Neural crest cell (in vitro differentiated cells): ENCODE measurements at regions not wholly inside any gene's neighbourhood (a gene's known extent, or its start where the extent isn't known, plus 50 kb on each side); places are given as distances from the start of the nearest gene placed in this dataset.

ENCODE experiments used
- DNase-seq: peaks from one replicate; pipeline ENCODE4 v3.0.0; 2021; ENCODE audit warnings: low read depth, mixed read lengths, low spot score
- H3K27ac Mint-ChIP-seq: one replicate; pipeline ENCODE4 v1.8.0; 2021; ENCODE audit warnings: mild to moderate bottlenecking, mixed read lengths; ENCODE audit not compliant: unreplicated experiment
- H3K27me3 Mint-ChIP-seq: 2 replicates; pipeline ENCODE4 v1.8.0; 2021; ENCODE audit warnings: low read depth, mild to moderate bottlenecking, mixed read lengths
- H3K36me3 Mint-ChIP-seq: 2 replicates; pipeline ENCODE4 v1.8.0; 2021; ENCODE audit warnings: low read depth, mild to moderate bottlenecking, mixed read lengths
- H3K4me1 Mint-ChIP-seq: 2 replicates; pipeline ENCODE4 v1.8.0; 2021; ENCODE audit warnings: mixed read lengths
- H3K4me3 Mint-ChIP-seq: one replicate; pipeline ENCODE4 v1.8.0; 2021; ENCODE audit warnings: mild to moderate bottlenecking, mixed read lengths
- H3K9me3 Mint-ChIP-seq: 2 replicates; pipeline ENCODE4 v1.8.0; 2021; ENCODE audit warnings: mixed read lengths
- CTCF ChIP-seq: fragments of 200-600 bp; sonication (generic); conservative IDR thresholded peaks from 2 replicates; pipeline ENCODE4 v1.5.0; 2021; ENCODE audit warnings: antibody characterized with exemption, mild to moderate bottlenecking

DNA sequence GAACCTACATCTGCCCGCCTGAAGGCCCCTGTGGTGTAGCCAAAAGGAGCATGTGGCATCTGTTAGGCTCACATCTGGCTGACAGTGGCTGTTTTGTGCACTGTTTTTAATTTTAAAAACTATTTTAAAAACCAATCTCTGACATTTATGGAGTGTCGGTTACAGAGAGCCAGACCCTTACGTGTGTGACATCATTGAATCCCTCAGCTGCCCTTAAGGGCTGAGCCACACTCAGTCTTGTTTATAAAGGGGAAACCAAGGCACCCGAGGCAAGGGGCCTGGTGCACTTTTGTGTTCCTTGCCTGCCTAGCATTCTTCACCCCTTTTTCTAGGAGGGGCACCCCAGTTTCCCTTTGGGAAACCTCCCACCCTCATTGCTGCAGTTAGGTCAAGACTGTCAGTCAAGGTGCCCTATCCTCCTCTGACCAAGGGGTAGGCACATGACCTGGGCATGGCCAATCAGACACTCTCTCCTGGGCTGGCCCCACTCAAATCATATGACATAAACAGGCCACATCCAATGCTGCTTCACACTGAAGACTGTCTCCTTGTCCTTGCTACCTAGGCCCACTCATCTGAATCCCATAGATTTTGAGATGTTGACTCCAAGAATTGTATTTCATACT lies 105.3 kb downstream of the LSM3 start:
- Mint-ChIP-seq H3K36me3 (no peaks in the 10 kb centered on the region), H3K27me3 (no peaks in the 10 kb centered on the region), H3K27ac (no peak overlapping the region), H3K4me3 (no peak overlapping the region), H3K9me3 (no peaks in the 10 kb centered on the region), H3K4me1 (peaks cover 19% of the 10 kb centered on the region)
- DNase-seq, result no peak
- no peak for TF ChIP-seq CTCF

DNA sequence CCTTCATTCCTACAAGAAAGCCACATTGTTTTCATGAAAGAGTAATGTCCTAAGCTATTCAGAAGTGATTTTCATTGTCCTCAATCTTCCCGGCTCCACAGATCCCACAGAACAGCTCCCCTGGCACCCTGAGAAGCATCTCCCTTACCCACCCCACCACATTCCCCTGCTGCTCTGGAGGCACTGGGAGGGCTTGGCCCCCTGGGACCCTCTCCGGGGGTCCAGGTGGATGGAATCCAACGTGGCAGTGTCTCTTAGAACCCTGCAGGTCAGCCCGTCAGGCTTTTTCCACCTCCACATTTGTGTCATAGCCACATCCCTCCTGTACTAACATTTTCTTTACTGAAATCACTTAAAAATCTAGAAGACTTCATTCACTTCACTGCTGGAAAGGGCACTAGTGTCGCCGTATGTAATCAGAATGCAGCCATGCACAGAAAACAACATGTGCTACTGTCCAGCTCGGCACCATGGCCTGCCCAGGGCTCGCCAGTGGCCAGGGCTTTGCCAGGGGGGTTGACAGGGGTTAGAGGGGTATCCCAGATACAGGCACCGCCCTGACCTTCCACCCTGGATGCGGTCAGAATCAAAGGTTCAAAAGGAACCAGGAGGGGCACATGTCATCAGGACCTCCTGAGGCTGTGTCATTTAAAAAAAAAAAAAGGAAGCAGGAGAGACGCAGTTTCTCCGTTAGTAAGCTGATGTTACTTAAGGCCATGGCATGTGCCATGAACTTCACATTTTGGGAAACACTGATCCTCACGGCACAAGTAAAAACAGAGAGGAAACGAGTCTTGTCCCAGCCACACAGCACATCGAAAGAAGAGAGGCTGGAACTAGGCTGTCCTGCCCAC lies 106.3 kb downstream of the LSM3 start:
- peaks cover 28% of the 10 kb centered on the region for H3K4me1 Mint-ChIP-seq
- H3K27me3 Mint-ChIP-seq, result no peaks in the 10 kb centered on the region
- DNase-seq, result no peak
- H3K36me3 Mint-ChIP-seq, result no peaks in the 10 kb centered on the region
- H3K27ac Mint-ChIP-seq, result no peak overlapping the region
- H3K4me3 Mint-ChIP-seq, result no peak overlapping the region
- no peak for TF ChIP-seq CTCF
- no peaks in the 10 kb centered on the region for H3K9me3 Mint-ChIP-seq

- Mint-ChIP-seq H3K27ac (no peak overlapping the region), H3K4me3 (no peak overlapping the region), H3K4me1 (peaks cover 34% of the 10 kb centered on the region)
Measured at GRCh38 chr3:14285548-14285925, 106.9 kb downstream of the LSM3 start.

GRCh38 chr3:14286887-14287500 lies 108.4 kb downstream of the LSM3 start:
- Mint-ChIP-seq H3K9me3 (no peaks in the 10 kb centered on the region), H3K27me3 (no peaks in the 10 kb centered on the region), H3K4me3 (no peak overlapping the region), H3K36me3 (no peaks in the 10 kb centered on the region), H3K27ac (no peak overlapping the region), H3K4me1 (peaks cover 45% of the 10 kb centered on the region)
- no peak for DNase-seq
- TF ChIP-seq CTCF, result no peak

More at GRCh38 chr3:14285548-14285925, 106.9 kb downstream of the LSM3 start:
- H3K9me3 Mint-ChIP-seq, result no peaks in the 10 kb centered on the region
- TF ChIP-seq CTCF, result no peak
- H3K27me3 Mint-ChIP-seq, result no peaks in the 10 kb centered on the region
- no peaks in the 10 kb centered on the region for H3K36me3 Mint-ChIP-seq
- DNase-seq, result no peak

DNA sequence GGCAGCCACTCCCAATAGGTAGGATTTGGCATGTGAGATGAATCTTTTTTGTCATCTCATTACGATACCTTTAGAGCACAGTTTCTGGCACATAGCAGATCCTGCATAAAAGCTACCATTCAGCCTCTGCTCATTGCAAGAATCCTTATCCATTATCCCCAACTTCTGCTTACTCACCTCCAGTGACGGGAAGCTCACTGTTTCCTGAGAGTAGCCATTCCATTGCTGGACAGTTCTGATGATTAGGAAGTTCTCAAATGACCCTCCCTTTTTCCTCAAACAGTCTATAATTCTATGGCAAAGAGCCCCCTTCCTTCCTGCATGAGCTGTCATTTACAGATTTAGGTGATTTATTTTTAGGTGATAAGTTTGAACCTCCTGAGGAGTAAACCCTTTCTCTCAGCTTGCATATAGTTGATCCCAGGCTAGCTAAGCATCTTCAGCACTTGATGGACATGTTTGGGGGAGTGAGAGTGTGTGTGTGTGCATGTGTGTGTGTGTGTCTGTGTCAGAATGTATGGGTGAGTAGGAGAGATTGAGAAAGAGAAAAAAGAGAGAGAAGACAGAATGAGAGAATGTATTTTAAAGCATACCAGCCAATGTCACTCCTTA lies 109.7 kb downstream of the LSM3 start:
- Mint-ChIP-seq H3K36me3 (no peaks in the 10 kb centered on the region), H3K4me1 (peaks cover 45% of the 10 kb centered on the region), H3K27me3 (no peaks in the 10 kb centered on the region), H3K9me3 (no peaks in the 10 kb centered on the region), H3K27ac (no peak overlapping the region), H3K4me3 (no peak overlapping the region)
- DNase-seq, result no peak
- no peak for TF ChIP-seq CTCF
